SU-DHL-6 (cell line): ENCODE measurements at regions not wholly inside any gene's neighbourhood (a gene's known extent, or its start where the extent isn't known, plus 50 kb on each side); places are given as distances from the start of the nearest gene placed in this dataset.

Experiments
- H2AFZ ChIP-seq: fragments of 200-600 bp; sonication (generic); 2 replicates; pipeline ENCODE4 v1.6.1; 2014; ENCODE audit warnings: low read depth, mild to moderate bottlenecking, moderate library complexity, mixed read lengths, antibody characterized with exemption, low read length; ENCODE audit not compliant: severe bottlenecking
- H3F3A ChIP-seq: fragments of 200-600 bp; shearing (Covaris generic); 2 replicates; pipeline ENCODE4 v1.6.0; 2016; ENCODE audit warnings: antibody characterized with exemption, mild to moderate bottlenecking; ENCODE audit not compliant: insufficient read depth
- H3K27ac ChIP-seq: fragments of 200-600 bp; sonication (generic); 2 replicates; pipeline ENCODE4 v1.5.1; 2016; ENCODE audit warnings: low read depth, mild to moderate bottlenecking, low read length, moderate library complexity, mixed read lengths
- H3K27me3 ChIP-seq: fragments of 200-600 bp; sonication (generic), shearing (Covaris generic); 2 replicates; pipeline ENCODE4 v1.6.0; 2014; ENCODE audit warnings: mild to moderate bottlenecking, low read length
- H3K36me3 ChIP-seq: fragments of 200-600 bp; sonication (generic); 2 replicates; pipeline ENCODE4 v1.6.1; 2014; ENCODE audit warnings: mild to moderate bottlenecking, low read length, mixed read lengths
- H3K4me2 ChIP-seq: fragments of 300-600, 200-600 bp; shearing (Covaris generic), sonication (generic); 2 replicates; pipeline ENCODE4 v1.6.0; 2014; ENCODE audit warnings: low read length, low read depth, mild to moderate bottlenecking; ENCODE audit not compliant: poor library complexity, severe bottlenecking
- H3K4me3 ChIP-seq: fragments of 200-600 bp; sonication (generic); 2 replicates; pipeline ENCODE4 v1.5.1; 2014; ENCODE audit warnings: antibody characterized with exemption, low read length, mild to moderate bottlenecking, mixed read lengths; ENCODE audit not compliant: insufficient read depth, poor library complexity, severe bottlenecking
- H3K79me2 ChIP-seq: fragments of 200-600 bp; sonication (generic); 2 replicates; pipeline ENCODE4 v1.6.1; 2014; ENCODE audit warnings: mild to moderate bottlenecking, low read length, moderate library complexity; ENCODE audit not compliant: insufficient read depth
- H3K9ac ChIP-seq: fragments of 200-600 bp; sonication (generic); 2 replicates; pipeline ENCODE4 v1.7.0; 2014; ENCODE audit warnings: mild to moderate bottlenecking, low read length
- H3K9me2 ChIP-seq: fragments of 200-600 bp; sonication (generic); replicated peaks from 2 replicates; pipeline ENCODE4 v1.6.1; 2014; ENCODE audit warnings: low read length; ENCODE audit not compliant: insufficient read depth
- H3K9me3 ChIP-seq: fragments of 200-600 bp; sonication (generic); 2 replicates; pipeline ENCODE4 v1.6.1; 2014; ENCODE audit warnings: low read length, mixed read lengths; ENCODE audit not compliant: insufficient read depth
- H4K20me1 ChIP-seq: fragments of 200-600 bp; sonication (generic); 2 replicates; pipeline ENCODE4 v1.6.1; 2014; ENCODE audit warnings: low read depth, mild to moderate bottlenecking, antibody characterized with exemption, low read length, moderate library complexity, mixed read lengths
- EZH2phosphoT487 ChIP-seq: fragments of 200-600 bp; sonication (generic), shearing (Covaris generic); conservative IDR thresholded peaks from 2 replicates; pipeline ENCODE4 v1.6.1; 2018; ENCODE audit warnings: mild to moderate bottlenecking, antibody characterized with exemption, low read length, moderate library complexity, mixed read lengths
- TF ChIP-seq, protein P1 (sequence below): fragments of 200-600 bp; sonication (generic); IDR thresholded peaks from one replicate; pipeline ENCODE4 v1.5.1; 2017; ENCODE audit warnings: antibody characterized with exemption, mild to moderate bottlenecking, low read length, moderate library complexity; ENCODE audit not compliant: insufficient read depth, poor library complexity, severe bottlenecking

DNA sequence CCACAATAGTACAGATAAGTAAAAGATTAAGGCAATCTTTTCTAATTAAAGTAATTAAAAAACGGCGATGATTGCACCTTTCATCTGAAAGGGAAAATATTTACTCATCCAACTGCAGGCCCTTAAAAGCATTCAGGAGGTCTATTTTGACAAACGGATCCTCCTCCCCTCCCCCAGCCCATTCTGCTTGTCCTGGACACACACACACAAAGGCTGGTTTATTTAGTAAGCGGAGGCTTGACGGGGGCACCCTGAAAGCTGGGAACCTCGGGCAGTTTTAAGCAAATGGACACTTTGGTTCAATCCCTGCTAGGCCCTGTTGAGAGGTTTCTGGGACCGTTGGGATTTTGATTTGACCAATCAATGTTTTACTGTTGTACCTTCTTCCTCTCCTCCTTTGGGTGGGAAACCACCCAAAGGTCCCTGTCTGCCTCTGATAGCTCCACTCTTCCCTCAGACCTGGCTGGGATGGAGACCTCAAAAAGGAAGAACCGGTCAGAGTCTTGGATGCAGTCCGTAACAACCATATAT is 135.8 kb upstream of the HAAO start:
- Histone ChIP-seq H4K20me1 (no peaks in the 10 kb centered on the region), H3K9me3 (no peaks in the 10 kb centered on the region), H3F3A (no peaks in the 10 kb centered on the region), H3K27ac (no peak overlapping the region), H2AFZ (no peak overlapping the region), H3K4me3 (no peak overlapping the region), H3K27me3 (no peaks in the 10 kb centered on the region), H3K36me3 (no peaks in the 10 kb centered on the region), H3K9ac (no peak overlapping the region), H3K9me2 (no peaks in the 10 kb centered on the region), H3K4me2 (no peak overlapping the region), H3K79me2 (no peaks in the 10 kb centered on the region)
- TF ChIP-seq, protein P1, sequence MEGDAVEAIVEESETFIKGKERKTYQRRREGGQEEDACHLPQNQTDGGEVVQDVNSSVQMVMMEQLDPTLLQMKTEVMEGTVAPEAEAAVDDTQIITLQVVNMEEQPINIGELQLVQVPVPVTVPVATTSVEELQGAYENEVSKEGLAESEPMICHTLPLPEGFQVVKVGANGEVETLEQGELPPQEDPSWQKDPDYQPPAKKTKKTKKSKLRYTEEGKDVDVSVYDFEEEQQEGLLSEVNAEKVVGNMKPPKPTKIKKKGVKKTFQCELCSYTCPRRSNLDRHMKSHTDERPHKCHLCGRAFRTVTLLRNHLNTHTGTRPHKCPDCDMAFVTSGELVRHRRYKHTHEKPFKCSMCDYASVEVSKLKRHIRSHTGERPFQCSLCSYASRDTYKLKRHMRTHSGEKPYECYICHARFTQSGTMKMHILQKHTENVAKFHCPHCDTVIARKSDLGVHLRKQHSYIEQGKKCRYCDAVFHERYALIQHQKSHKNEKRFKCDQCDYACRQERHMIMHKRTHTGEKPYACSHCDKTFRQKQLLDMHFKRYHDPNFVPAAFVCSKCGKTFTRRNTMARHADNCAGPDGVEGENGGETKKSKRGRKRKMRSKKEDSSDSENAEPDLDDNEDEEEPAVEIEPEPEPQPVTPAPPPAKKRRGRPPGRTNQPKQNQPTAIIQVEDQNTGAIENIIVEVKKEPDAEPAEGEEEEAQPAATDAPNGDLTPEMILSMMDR = no peak
- TF ChIP-seq EZH2phosphoT487 = no peak

DNA sequence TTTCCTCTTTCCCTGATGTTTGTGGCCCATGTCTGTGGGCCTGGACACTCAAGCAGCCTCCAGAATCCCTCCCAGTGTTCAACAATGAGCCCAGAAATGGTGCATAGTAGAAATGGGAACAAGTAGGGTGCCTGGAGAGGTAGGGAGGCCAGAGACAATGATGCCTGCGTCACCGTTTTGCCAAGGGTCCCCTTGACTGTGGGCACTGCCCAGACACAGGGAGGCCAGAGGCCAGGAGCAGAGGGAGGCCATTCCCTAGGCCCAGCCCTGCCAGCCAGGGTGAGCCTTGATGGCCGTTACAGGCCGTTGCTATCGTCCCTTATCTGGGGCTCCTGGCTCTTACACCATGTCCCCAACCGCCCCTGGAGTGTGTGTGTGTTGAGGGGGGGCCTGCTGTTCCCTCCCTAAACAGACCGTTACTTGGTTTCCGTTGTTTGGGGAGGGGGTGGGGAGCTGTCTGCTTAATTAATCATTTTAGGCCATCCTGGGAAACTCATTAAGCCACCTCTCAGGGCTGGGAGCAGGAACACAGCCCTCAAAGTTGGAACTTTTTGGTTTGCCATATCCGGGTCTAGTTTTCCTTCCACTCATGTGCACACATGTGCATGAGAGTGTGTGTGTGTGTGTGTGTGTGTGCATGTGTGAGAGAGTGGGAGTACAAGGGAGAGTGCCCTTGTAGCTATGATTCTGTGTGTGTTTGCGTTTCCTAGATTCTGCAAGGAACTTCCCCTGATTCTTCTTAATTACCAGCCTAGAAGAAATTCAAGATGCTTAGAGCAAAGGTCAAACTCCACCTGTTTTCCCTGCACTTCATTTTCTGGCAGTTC is 135.2 kb upstream of the HAAO start:
- Histone ChIP-seq H3K36me3 (no peaks in the 10 kb centered on the region), H3K9me3 (no peaks in the 10 kb centered on the region), H3F3A (no peaks in the 10 kb centered on the region), H2AFZ (no peak overlapping the region), H3K9ac (no peak overlapping the region), H3K9me2 (no peaks in the 10 kb centered on the region), H4K20me1 (no peaks in the 10 kb centered on the region), H3K27ac (no peak overlapping the region), H3K4me2 (no peak overlapping the region), H3K27me3 (no peaks in the 10 kb centered on the region), H3K4me3 (no peak overlapping the region), H3K79me2 (no peaks in the 10 kb centered on the region)
- no peak for TF ChIP-seq EZH2phosphoT487
- TF ChIP-seq, protein P1 = no peak

DNA sequence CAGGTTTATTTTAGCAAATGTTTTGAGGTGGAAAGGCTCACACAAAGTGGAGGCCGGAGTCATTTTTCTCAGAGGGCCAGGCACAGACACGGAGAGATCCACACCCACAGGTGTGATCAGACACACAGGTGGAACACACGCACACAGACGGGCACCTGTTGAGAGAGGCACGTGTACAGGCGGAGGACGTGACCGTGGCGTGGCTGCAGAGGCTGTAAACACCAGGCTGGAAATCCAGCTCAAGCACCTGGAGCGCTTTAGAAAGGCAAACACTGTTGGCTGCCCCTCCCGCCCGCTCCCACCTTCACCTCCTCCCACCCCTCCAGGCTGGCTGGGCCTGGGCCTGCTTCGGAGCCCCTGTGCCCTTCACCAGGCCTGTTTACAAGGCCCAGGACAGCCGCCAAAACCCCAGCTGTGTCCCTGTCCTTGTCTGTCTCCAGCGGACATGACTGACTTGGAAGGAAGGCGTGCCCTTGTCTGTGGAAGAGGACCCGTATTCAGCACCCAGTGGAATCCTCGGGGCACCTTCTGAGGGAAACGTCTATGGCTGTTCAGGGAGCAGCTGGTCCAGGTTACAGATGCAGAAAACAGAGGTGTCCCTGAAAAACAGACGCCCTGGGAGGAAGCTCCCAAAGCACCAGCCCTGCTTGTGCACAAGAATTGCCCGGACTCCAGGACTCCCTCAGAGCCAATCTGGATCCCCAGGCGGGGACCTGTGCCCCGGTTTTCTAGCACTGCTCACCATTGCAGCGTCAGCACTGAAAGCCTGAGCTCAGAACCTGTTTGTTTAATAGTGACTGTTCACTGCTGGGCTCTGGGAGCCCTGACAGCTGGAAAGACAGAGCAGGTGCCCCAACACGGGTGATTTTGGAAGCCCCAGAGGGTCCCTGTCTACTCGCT is 134.3 kb upstream of the HAAO start:
- Histone ChIP-seq H3K9ac (no peak overlapping the region), H3K9me2 (no peaks in the 10 kb centered on the region), H3K4me2 (no peak overlapping the region), H3K27me3 (no peaks in the 10 kb centered on the region), H2AFZ (no peak overlapping the region), H3K36me3 (no peaks in the 10 kb centered on the region), H4K20me1 (no peaks in the 10 kb centered on the region), H3K79me2 (no peaks in the 10 kb centered on the region), H3K27ac (no peak overlapping the region), H3K9me3 (no peaks in the 10 kb centered on the region), H3F3A (no peaks in the 10 kb centered on the region), H3K4me3 (no peak overlapping the region)
- no peak for TF ChIP-seq EZH2phosphoT487
- TF ChIP-seq, protein P1 = no peak
